Activated naive CD4-positive, alpha-beta T cell (primary cell): ENCODE measurements at regions not wholly inside any gene's neighbourhood (a gene's known extent, or its start where the extent isn't known, plus 50 kb on each side); places are given as distances from the start of the nearest gene placed in this dataset.
"Not testable (repeated sequence)": the region's sequence is repeated elsewhere in the genome, so short reads cannot be mapped to it uniquely, and the experiment has no call there.

Source experiments
- DNase-seq, 4 experiments: peaks; one replicate each; lab custom pipeline; 2025; lab: John Stamatoyannopoulos, UW

DNA sequence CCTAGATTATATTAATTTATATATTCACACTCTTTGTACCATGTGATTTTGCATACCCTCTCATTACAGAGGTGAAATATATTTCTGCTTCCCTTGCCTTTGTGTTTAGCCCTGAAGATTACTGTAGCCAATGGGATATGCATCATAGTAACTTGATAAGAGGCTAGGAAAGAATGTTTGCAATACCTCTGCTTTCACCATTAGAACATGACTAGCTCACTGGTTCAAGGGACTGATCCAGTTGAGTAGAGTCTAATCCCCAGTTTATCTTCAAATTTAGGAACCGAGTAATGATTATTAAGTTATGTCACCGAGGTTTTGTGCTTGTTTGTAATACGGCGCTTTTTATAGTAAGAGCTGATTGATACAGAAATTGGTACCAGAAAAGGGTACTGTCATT is 552.6 kb upstream of the GJE1 start:
- no peak for DNase-seq

DNA sequence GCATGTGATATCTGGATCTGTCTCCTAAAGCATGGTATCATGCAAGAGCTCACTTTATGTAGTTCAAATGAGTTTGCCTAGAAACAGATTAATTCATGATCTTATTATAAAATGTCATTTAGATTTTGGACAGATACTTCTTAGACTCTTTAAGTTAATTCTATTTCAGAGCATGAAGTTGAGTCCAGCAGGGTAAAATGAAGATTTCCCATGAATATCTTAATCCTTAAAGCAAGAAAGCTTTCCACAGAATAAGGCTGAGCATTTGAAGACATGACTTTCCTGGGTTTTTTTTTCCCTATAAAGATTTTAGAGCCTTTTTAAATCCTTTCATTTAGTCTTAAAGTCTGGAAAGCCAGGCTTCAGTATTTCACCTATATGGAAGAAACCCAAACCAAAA is 556.0 kb upstream of the GJE1 start:
- no peak for DNase-seq

DNA sequence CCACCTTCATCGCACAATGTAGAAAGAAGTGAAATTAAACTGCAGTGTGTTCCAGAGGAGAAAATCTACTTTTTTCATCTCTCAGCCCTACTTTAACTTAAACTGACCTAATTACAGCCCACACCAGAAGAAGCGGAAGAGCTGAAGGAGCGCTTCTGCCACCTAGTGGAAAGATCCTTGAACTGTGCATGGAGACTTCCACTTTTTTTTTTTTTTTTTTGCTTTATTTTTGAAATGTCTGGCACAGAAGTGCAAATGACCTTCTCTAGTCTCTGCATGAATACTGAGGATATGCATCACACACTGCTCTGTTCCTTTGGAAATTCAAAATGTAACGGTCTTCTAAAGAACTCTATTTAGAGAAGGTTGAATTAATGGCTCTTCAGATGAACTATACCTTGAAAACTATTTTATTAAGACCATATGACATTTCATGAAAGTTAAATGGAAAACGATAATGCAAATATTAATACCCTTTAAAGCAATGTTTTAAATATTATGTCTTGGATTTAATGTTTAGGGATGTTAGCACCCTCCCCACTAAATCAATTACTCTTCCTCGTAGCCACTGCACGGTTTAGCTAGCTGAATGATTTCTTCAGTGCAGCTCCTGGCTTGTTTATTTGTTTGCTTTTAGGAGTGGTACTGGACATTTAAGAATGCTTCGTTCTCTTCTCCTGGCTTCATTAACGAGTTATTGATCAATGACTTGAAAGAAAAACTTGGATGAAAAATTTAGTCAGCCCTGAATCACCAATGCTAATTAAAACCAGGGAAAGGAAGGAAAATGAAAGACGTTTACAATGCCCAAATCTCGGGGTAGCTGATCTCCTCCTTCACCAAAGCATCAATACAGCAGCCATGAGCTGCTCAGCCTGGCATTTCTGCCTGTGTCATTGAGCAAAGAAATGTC is 569.6 kb upstream of the GJE1 start:
- DNase-seq, result peak in 2 of 4 experiments; percentile 11 to 20

DNA sequence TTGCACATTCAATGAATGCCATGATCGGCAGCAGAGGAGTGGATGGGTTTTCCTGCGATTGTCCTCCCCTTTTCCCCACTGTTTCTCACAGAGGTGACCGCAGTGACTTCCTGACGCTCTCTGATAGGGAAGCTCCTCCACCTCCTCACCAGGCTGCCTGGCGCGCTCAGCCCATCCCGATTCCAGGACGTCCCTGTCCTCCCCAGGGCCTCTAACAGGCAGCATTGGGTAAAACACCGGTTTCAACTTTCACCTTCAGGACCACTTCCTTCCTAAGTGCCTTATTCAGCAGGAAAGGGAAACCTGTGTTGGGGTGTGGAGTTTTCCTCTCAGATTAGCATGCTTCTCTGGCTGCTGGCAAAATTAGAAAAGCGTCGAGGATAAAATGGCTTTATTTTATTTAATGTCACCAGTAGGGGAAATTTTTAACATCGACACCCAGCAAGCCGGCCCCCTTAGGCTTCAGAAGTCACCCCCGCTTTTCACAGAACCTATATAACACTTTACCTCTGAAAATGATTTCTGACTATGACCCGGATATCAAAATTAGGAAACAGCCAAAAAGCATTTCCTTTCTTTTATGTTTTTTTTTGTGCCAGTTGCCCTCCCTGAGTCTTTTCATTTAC is 570.4 kb upstream of the GJE1 start:
- no peak for DNase-seq

DNA sequence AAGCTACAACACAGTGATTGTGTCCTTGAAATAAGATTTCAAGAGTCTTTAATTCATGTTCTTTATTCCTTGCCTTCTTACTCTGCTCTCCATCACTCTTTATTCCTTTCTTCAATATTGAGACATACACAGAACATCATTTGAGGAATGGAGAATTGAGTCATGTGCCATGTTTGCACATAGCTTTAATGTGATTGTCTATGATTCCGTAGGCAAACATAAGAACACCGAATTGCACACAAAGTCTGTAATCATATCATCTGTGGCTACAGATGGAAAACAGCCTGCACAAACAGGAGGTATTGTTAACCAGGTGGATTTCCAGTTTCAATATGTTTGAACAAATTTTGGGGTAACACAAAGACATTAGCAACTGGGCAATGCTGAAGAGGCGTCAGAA is 571.6 kb upstream of the GJE1 start:
- DNase-seq, result no peak

DNA sequence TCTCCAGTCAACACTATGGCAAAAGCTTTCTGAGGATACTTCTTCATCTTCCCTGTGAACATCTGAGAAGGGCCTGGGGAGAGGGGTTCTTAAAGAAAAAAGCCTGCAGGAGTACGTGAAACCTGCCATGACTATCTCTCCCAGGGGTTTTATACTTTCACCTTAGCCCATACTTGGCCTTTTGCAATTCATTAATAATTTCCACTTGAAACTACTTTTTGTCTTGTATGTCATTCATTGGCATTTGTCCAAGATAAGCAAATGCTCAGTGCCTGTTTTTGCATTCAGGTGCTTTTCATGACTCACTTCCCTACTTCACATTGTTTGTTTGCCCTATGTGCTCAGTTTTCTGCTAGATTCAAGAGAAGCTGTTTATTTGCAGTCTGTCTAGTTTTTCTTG is 580.3 kb upstream of the GJE1 start:
- DNase-seq, result no peak

DNA sequence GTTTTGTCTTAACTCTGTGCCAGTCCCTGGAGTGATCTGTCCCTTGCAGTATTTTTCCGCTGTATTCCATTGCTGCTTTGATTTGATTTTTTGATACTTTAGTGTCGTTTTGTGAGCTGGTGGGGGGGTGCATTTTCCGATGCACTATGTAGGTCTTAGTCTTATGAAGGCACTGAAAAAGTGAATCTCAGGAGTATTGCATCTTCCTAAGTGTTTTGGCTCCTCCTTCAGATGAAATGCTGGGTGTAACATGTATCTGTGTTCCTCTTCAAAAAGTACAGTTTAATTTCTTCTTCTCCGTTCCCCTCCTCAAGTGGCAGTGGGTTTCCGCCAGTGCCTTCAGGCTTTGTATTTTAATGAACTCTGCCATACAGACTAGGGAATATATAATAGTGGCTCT is 580.7 kb upstream of the GJE1 start:
- no peak for DNase-seq

DNA sequence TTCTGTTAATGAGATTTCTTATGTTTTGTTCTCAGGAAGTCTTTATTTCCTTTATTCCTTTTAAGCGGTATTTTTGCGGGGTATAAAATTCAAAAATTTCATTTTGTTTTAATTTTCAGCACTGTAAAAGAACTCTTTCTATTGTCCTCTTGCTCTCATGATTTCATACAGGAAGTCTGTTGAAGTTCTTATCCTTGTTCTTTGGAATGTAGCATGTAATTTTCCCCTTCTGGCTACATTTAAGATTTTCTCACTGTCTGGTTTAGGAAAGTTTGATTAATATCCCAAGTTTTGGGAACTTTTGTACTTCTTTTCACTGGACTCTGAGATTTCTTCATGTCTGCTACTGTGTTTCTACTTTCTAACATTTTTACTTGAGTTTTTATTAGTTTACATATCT is 581.4 kb upstream of the GJE1 start:
- DNase-seq, result no peak

DNA sequence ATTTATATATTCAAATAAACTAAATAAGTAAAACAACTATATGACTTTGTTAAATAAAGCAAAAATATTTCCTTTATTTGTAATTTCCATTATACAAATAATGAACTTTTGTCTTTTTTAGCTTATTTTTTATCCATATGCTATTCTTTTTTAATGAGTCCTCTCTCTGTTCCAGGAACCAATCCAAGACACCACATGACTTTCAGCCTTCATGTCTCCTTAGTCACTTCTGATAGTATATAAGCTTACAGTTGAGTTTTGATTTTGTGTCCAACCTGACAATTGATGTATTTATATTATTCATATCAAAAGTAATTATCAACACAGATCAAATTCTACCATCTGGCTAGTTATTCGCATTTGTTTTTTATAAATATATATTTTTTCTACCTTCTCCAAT is 582.3 kb upstream of the GJE1 start:
- DNase-seq, result no peak

DNA sequence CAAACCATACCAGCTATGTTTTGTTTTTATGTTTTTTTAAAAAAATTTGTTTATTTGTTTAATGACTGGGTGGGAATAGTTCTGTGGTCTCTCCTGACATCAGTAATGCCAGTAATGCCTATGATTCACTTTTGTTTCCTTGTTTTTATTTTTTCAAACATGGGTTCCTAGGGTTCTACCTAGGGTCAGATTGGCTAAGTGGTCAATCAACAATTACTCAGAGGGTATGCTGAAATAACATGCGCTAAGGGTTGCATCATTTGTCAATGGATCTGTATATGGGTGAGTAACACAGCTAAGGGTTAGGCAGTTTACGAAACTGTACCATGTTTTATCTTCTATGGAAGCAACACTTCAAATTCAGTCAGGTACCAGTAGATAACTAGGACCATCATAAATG is 583.8 kb upstream of the GJE1 start:
- DNase-seq, result no peak

DNA sequence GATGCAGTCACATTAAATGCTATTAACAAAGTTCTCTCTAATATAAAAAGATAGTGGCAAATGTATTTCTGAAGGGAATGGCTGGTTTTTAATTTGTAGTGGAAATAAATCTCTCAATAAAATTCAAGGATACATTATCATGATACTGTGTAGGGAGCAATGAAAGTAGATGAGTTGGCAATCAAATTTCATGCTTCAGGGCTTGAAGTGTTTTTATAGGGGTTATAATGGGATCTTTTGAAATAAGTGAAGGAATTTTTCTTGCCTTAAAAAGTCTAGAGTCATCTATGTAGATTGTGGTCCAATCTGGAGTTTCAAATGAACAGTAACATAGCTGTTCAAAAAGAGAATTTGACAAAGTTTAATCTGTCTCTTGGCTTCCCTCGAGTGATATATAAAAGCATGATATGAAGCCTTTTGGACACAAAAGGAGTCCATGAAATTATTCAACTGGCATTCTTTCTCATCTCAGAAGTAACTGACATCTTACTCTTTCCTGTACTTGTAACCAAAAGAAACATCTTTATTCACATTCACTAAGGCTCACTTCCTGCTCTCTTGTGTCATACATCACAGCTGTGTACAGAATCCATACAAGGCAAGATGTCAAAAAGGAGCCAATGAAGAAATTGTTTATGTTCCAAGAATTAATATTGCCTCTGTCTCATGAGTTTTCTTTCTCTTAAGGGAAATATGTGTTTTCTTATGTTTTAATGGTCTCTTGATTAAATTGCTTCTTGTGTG is 591.0 kb upstream of the GJE1 start:
- DNase-seq, result no peak

DNA sequence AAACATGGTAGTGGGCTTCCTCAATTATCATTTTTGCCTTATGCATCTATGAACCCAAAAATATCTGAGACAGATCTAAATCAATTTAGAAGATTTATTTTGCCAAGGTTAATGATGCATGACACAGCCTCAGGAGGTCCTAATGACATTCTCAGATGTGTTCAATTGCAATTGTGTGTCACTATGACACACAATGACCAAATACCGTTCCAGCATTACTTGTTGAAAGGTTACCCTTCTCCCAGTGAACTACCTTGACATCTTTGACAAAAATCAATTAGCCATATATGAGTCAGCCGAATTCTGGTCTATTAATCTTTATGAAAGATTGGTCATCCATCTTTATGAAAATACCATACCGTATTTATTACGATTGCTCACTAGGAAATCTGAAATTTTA is 592.5 kb upstream of the GJE1 start:
- DNase-seq, result no peak

DNA sequence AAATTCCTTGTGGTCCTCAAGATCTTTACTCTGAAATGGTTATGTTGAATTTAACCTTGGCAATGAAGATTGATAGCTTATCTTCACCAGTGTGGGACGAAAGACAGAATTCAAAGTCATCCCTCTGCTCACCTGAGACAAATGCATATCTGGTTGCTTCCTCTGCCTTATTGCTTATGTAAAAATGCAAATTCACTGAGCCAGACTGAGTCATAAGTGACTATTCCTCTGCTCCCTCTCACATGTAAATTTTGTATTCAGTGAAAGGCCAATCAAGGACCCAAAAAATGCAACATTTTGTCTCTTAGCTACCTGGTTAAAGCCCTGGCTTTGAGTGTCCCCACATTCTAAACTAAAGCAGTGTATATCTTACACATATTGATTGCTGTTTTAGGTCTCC is 593.1 kb upstream of the GJE1 start:
- DNase-seq, result no peak

DNA sequence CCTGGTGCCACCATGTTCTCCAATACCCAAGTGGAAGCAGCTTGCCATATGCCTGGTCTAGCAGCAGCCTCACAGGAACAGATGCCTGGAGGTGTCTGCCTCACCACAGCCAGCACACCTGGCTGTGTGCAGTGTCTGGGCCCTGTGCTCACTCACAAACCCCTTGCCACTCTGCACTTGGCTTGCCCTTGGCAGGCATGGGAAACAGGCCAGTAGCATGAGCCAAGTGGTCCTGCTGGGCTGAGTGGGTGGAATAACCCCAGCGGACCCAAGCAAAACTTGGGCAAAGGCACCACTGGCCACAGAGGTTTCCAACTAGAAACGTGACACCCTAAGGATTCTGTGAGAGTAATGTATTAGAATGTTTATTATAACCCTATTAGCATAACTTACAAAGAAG is 600.5 kb upstream of the GJE1 start:
- DNase-seq, result no peak

DNA sequence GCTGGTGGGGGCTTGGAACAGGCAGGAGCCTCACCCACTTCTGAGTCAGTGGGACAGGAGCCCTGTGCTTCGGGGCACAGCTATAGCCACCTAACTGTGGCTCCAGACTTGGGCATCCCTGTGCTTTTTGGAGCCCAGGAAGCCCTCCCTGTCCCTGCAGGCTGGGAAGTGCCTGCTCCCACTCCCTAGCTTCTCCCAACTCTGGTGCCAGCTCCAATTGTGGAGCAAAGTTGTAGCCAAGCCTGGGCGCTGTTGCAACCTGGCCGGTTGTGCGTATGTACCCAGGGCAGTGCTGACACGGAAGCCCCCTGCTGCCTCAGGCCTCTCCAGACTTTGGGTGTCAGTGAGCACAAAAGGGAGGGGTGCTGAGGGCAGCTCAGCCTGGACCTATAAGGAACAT is 601.7 kb upstream of the GJE1 start:
- no peak for DNase-seq

DNA sequence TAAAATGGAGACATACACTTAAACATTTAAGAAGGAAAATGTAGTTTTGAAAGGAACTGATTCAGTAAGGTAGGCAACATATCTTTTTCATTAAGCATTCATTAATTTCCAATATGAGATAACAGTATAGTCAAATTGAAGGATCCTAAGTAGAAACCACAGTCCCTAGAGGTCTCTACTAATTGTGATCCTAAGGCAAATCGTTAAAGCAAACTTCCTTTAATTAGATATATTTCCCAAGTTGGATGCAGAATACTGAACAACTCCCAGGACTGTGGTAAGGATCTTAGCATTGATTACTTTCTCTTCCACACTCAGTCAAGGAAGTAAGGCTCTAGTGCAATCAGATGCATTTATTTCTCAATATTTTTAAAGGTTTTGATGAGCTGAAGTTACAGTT is 604.1 kb upstream of the GJE1 start:
- DNase-seq, result no peak

DNA sequence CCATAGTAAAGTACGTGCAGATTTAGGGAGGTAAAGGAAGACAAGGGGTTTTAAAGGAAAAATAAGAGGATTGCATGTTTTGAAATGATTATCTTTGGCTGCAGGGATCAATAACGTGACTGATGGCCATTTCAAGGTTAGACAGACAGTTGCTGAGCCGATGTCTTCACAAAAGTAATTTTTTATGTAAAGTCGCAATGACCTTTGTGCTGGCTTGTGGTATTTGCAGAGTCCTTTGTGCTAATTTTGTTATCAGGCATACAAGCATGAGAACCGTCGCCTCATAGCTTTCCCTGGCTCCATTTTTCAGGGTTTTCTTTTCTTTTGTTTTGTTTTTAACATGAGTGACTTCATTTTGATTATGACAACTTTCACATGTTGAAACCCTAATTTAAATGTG is 605.7 kb upstream of the GJE1 start:
- no peak for DNase-seq

DNA sequence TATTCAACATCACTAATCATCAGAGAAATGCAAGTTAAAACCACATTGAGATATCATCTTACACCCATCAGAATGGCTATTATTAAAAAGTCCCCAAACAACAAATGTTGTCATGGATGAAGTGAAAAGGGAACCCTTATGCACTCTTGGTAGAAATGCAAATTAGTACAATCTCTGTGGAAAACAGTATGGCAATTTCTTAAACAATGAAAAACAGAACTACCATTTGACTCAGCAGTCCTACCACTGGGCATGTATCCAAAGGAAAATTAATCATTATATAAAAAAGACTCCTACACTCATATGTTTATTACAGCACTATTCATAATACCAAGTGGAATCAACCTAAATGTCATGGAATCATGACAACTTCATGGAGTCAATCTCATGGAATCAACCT is 611.3 kb upstream of the GJE1 start:
- no peak for DNase-seq

DNA sequence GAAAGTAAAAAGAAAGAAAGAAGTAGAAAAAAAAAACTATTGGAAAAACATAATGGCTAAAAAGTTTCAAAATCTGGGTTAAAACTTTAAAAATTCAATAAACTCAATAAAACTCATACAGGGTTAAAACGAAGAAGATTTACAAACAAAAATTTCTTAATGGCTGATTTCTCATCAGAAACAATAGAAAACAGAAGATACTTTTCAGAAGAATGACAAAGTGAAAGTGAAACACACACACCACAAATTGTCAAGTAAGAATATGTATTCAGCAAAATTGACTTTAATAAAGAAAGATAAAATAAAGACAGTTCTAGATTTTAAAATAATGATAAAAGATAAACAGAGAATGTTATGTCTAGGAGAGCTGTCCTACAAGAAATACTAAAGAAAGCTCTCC is 618.9 kb upstream of the GJE1 start:
- DNase-seq, result no peak

DNA sequence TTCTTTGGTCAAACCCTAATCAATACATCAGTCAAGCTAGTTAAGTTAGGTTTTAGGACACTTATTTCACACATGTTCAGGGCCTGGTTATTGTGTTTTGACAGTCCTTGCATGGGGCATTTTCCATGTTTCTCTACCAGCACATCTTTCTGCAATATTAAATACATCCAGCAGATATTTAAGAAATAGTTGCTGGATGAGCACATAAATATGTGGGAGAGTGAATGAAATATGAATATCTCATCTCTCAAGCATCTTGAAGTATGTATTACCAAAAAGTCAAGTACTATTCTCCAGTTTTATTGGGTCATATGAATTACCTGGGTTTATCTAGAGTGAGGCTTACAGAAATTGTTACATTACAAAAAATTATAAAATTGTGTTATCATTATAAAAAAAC is 621.9 kb upstream of the GJE1 start:
- no peak for DNase-seq

DNA sequence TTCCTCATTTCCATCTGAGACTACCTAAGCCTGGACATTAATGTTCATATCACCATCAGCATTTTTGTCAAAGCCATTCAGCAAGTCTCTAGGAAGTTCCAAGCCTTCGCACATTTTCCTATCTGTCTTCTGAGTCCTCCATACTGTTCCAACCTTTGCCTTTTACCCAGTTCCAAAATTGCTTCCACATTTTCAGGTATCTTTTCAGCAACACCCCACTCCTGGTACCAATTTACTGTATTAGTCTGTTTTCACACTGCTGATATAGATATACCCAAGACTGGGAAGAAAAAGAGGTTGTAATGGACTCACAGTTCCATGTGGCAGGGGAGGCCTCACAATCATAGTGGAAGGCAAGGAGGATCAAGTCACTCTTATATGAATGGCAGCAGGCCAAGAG is 626.7 kb upstream of the GJE1 start:
- DNase-seq, result not testable (repeated sequence)

DNA sequence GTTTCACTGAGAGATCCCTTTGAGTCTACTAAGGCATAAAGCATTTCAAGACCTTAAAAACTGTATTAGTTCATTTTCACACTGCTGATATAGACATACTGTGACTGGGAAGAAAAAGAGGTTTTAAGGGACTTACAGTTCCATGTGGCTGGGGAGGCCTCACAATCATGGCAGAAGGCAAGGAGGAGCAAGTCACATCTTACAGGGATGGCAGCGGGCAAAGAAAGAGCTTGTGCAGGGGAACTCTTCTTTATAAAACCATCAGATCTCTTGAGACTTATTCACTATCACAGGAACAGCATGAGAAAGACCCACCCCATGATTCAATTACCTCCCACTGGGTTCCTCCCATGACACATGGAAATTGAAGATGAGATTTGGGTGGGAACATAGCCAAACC is 628.4 kb upstream of the GJE1 start:
- DNase-seq, result not testable (repeated sequence)

DNA sequence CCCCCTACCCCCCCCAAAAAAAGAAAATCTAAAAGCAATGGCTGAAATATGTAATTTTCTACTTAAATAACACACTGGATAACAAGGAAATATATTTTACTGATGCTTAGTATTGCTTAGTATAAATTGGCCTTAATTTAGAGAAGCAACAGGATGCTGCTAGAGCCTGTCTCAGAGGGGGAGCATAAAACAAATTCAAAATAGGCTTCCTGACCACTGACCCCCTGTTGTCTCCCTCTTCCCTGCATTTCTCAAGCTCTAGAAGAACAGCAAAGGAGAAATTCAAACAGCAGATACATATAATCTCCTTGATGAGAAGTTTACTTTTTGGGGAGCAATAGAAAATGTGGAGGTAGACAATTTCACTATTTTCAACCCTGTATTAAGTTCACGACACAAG is 631.1 kb upstream of the GJE1 start:
- DNase-seq, result no peak
